ENCODE measurements at regions not wholly inside any gene's neighbourhood (a gene's known extent, or its start where the extent isn't known, plus 50 kb on each side); places are given as distances from the start of the nearest gene placed in this dataset.
A peak's percentile ranks its signal among the peaks of the same experiment; 100 is the strongest.

DNA sequence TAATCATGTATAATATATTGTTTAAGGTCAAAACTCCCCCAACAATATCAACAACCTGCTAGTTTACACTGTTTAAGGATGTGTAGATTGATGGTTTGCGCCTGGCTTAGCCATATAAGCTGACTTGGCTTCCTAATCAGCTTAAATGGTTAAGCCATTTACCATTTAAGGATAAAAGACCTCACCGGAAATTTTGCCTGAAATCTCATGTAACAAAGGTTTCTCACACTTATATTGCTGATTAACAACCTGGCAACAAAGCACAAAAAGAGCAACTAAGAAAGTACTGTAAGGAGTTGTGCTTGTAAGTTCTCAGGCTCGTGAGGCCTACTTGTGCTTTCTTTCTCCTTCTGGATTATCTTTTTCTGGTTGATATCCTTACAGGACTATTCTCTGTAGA is 485.2 kb downstream of the GABRG1 start:
- no peak for DNase-seq

DNA sequence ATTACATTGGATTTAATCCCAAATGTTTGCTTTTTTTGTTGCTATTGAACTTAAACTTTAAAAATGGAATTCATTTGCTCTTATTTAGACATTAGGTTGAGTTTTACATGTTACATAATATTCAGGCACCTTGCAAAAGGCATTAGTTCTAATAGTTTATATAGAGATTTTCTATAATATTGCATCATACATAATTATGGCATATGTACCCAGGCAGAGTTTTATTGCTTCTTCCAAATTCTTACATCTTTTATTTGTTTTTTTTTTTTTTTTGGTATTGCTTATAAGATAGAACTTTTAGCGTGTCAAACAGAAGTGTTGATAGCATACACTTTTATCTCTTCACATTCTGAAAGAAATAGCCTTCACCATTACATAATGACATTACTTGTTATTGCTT is 487.7 kb downstream of the GABRG1 start:
- DNase-seq = no peak

DNA sequence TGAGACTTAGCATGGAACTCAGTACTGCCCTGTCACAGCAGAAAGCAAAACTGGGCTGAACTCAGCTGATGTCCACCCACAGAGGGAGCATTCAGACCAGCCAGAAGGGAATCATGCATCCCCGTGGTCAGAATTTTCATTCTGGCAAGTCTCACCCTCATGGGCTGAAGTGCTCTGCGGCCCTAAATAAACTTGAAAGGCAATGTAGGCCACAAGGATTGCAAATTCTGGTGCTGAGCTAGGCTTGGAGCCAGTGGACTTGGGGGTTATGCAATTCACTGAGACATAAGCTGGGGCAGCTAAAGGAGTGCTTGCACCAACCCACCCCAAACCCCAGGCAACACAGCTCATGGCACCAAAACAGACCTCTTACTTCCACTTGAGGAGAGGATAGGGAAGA is 494.1 kb downstream of the GABRG1 start:
- no peak for DNase-seq

DNA sequence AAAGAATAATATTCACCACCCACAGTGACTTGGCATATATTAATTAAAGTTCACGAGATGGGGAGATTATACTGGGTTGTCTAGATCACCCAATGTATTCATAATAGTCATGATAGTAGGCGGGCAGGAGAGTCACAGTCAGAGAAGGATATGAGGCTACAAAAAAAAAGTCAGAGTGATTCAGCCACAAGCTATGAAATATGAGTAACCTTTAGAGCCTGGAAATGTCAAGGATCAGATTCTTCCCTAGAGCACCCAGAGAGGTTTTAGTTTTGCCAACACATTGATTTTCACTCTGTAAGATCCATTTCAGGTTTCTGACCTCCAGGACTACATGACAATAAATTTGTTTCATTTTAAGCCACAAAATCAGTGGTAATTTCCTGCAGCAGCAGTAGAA is 501.9 kb downstream of the GABRG1 start:
- no peak for DNase-seq

DNA sequence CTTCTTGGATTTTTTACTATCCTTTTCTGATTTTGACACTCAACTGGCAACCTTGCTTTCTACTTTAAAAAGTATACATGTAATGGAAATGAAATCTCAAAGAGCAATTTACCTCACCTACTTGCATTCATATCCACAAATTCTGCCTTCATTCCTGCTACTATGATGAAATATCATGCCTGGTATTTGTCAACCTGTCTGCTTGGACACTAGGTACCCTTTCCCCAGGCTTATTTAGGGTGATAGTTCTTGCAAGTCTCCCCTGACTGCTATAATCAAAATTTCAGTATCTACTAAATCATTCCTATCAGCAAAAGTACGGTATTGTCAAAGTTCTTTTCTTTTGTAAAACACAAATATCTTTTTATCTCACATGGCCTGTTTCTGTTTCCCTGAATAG is 503.0 kb downstream of the GABRG1 start:
- no peak for DNase-seq

DNA sequence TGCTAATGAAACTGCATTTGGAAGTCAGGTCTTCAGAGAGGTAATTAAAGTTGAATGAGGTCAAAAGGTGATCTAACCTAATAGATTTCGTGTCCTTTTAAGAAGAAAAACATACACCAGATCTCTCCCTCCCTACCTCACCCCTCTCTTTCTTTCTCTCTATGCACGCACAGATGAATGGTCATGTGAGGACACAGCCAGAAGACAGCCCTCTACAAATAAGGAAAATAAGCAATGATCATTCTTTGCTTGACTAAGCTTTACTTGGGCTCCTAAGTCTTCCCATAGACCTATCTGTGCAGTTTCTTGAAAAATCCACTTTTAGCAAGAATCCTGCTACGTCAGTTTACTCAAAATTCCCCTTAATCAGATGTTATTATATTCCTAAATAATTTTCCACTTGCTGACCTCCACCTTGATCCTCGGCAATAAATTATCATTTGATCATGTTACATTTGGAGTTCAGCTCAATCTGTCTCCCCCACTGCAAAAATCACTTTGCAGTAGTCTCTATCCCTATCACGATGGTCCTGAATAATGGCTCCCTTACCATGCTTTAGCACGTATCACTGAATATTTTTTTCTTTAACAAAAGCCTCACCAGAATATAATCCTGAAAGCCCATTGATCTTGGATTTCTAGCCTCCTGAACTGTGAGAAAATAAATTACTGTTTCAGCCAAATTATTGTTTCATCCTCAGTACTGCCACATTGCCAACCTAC is 527.3 kb downstream of the GABRG1 start:
- DNase-seq = no peak

DNA sequence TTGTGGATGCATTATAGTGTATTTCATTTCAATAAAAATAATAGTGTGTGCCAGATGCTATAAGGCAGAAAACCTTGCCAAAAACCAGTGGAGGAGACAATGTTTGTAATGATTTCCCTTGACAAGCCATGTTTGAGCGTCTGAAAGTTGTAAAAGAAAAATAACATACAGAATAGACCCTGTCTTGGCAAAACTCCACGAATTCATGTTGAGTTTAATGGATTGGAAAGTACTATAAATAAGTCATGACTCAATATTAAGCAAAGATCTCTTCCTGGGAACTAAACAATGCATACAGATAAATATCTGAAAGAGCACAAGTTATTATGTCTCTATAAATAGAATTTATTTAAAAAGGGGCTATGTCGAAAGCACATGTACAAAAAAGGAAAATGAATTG is 543.5 kb downstream of the GABRG1 start:
- peak; percentile 68 to 85 for DNase-seq

DNA sequence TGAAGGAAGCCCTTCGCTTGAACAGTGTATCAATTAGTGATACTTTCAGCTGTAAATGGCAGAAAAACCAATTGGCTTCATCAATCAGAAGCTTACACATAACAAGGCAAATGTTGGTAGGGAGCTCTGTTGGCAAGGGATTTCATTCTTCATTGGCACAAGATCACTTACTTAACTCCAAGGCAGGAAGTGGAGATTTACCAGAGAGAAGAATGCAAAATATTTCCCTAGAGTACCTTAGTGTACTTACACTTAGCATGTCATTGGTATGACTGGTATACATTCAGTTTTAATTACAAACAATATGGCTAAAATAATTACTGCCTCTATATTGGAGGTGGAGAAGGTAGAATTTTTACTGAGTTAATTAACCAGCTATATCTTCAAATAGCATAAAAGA is 545.0 kb downstream of the GABRG1 start:
- peak; percentile 10 to 70 for DNase-seq

DNA sequence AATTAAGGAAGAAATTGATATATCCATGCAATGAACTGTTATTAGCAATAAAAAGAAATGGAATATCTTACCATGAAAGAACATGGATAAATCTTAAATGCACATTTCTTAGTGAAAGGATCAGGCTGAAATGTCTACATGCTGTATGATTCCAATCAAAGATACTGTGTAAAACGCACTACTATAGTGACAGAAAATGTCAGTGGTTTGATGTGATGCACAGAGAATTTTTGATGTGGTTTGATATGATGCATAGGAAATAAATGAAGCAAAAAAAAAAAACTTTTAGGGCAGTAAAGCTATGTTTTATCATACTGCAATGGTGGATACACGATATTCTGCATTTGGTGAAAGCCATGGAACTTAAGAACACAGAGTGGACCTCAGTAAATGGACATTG is 547.6 kb downstream of the GABRG1 start:
- no peak for DNase-seq

DNA sequence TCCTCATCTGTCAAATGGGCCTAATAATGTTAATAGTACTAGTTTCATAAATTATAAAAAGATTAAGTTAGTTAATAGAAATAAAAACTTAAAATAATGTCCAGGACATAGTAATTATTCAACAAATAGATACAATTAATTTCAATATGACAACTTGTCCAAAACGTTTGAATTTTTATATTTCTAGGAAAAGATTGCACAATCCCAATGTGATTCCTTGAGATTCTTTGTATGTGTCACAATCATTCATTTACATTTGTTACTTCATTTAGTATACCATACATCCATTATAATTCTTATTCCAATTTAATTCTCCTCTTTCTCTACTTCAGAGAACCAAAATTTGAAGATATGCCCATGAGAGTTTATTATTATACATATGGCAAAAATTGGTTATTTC is 554.2 kb downstream of the GABRG1 start:
- DNase-seq = no peak

DNA sequence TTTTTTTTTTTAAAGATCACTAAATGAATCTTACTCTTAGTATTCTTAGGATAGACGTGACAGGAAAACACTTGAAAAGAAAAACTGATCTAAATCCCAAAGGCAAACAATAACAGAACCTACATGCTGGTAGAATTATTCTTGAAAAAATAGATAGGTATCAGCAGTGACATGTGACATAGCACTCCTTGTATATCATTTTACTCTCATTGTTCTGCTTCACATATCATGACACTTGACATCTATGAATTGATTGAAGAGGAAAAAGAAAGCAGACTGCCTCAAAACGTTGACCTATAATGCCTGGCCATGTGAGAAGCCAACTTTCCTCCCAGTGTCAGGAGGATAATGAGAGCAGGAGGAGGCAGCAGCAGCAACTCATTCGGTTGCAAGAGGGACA is 555.2 kb downstream of the GABRG1 start:
- no peak for DNase-seq

DNA sequence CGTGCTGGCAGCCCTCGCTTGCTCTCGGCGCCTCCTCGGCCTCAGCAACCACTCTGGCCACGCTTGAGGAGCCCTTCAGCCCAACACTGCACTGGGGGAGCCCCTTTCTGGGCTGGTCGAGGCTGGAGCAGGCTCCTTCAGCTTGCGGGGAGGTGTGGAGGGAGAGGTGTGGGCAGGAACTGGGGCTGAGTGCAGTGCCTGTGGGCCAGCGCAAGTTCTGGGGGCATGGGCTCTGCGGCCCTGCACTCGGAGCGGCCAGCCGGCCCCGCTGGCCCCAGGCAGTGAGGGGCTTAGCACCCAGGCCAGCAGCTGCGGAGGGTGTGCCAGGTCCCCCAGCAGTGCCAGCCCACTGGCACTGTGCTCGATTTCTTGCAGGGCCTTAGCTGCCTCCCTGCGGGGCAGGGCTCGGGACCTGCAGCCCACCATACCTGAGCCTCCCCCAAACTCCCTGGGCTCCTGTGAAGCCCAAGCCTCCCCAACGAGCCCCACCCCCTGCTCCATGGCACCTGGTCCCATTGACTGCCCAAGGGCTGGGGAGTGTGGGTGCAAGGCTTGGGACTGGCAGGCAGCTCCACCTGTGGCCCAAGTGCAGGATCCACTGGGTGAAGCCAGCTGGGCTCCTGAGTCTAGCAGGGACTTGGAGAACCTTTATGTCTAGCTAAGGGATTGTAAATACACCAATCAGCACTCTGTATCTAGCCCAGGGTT is 556.8 kb downstream of the GABRG1 start:
- DNase-seq = no peak

DNA sequence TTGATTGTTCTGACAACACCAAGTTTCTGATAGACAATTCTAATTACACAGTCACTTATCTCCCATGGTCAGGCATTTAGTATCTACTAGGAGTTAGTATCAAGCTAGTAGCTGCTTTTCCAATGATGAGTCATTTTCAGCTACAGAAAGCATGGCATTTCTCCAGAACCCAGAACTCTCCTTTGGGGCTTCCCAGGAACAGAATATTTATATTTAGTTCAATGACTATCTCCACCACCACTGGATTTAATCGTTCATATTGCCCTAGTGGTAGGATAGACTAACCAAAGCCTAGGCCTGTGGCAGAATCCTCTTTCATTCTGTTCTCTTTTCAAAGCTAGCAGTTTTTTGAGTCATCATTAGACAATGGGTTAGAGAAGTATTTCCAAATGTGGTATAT is 569.4 kb downstream of the GABRG1 start:
- peak in 1 of 2 experiments; percentile 52 for DNase-seq

DNA sequence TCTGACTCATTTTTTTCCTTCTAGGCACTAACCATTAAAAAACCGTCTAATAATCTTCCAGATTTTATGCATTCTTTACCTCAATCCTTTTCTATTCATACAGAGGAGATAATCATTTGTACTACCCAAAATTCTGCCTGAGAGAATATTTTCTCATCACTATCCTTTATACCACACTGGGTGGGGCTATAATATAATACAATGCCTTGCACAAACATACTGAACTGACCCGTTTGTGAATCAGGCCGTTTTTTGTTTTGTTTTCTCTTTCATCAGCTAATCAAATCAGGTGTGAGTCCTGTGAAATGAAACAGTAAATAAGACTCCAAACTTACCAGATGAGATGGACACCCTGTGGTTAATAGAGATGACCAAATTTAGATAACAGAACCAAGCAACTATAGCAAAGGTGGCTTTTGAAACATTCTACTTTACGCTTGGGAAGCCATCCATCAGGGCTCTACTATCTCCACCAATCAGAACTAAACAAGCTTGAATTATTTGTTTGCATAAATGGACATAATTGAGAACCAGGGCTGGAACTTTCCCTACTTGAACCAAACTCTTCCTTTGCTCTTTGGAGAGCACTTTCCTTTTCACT is 573.0 kb downstream of the GABRG1 start:
- no peak for DNase-seq

DNA sequence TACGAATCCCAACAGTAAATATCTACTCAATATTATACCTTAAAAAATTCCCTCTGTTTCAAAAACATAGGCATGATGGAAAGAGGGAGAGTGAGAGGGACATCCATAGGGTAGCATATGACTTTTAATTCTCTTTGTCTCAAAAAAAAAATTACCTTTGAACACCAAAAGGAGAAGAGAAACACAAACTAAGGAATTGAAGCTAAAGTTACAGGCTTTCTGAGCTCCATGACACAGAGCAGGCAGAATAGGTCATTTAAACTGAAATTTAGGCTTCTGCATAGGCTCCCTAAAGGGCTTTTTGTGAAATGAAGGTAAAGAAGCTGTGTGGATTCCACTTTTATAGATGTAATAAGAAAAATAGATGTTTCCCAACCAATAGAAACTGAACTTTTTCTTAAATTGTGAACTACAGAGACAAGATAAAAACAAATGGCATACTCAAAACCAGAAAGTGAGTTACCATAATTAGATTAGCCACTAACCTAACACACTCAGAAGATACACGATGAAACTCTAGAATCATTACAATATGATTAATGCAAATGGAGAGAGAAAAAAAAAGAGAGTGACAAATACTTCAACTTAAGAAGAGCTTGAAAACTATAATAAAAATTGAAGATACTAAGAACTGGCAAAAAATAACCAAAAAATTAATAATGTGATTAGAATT is 584.6 kb downstream of the GABRG1 start:
- no peak for DNase-seq

DNA sequence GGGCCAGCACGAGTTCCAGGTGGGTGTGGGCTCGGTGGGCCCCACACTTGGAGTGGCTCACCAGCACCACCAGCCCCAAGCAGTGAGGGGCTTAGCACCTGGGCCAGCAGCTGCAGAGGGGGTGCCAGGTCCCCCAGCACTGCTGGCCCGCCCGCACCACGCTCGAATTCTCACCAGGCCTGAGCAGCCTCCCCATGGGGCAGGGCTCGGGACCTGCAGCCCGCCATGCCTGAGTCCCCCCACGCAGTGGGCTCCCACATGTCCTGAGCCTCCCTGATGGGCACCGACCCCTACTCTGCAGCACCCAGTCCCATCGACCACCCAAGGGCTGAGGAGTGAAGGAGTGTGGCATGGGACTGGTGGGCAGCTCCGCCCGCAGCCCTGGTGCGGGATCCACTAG is 593.4 kb downstream of the GABRG1 start:
- no peak for DNase-seq

DNA sequence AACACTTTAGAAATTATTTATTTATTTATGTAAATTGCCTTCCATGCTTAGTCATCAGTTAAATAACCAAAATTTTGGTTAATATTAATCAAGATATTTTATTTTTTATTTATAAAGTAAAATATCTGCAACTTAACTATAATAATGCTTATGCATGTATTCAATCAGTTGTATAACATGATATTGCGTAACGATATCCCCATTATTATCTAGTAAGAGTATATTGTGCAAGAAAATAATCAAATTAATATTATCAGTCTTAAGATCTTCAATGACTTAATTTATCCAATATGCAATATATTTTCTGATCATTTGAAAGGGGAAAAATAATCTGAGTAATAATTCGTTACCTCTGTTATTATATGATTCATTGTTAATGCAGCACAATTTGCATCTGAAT is 596.7 kb downstream of the GABRG1 start:
- DNase-seq = no peak

DNA sequence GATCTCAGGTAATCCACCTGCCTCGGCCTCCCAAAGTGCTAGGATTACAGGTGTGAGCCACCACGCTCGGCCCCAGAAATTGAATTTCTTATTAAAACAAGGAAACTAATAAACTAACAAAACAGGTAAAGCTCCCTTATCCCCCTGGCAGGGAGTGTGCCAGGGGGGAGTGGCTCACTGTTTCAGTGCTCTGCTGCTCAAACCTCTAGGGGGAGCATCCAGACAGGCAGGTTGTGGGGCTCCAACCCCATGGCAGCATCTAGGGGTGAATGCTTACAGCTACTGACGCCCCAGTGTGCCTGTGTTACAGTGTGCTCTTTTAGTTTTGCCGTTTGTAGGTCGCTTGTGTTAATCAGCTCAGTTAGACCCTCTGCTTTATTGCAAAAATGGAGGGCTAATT is 605.0 kb downstream of the GABRG1 start:
- DNase-seq = no peak

DNA sequence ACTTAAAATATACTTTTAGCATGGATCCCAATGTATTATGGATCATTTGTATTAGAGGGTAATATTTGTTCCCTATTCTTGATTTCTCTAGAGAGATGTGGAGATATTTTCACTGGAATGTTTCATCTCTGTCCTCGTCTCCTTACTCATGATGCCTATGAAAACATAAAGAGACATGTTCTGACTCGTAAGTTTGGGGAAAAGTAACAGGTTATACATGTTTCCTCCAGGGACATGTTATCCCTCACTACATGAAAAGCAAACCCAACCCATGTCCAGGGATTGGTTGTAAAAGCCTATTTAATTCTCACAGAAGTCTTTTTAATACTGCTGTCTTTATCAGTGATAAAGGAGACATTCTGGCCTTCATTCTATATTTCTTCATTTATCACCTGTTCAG is 621.4 kb downstream of the GABRG1 start:
- no peak for DNase-seq

DNA sequence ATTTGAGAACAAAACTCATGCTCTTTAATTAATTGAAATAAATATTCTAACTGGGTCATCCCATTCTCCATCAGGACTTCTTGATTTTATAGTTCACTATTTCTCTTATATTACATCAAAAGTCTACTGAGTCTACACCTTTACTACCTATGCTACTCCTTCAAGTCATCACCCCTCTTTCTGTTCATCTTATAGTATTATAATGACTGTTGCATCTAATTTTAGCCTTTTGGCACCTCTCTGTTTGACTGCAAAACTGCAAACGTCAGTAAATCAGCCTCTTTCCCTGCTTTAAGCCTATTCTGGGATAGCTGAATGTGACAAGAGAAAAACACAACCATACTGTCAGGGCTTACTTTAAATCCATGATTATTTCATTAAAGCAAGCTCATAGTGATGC is 639.1 kb downstream of the GABRG1 start:
- no peak for DNase-seq

DNA sequence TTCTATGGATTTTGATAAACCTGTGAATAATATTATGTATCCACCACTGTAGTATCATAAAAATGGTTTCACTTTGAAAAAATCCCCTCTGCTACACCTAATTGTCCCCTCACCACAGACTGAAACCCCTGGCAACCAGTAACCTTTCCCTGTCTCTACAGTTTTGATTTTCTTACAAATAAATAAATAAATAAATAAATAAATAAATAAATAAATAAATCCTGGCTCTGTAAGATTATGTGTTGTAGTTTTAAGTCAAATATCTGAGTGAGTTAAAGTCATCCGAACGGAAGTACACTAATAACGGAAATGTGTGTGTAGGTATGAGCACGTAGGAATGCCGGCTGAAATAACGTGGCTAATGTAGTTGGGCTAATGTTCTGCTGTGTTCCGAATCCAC is 641.5 kb downstream of the GABRG1 start:
- DNase-seq = no peak

DNA sequence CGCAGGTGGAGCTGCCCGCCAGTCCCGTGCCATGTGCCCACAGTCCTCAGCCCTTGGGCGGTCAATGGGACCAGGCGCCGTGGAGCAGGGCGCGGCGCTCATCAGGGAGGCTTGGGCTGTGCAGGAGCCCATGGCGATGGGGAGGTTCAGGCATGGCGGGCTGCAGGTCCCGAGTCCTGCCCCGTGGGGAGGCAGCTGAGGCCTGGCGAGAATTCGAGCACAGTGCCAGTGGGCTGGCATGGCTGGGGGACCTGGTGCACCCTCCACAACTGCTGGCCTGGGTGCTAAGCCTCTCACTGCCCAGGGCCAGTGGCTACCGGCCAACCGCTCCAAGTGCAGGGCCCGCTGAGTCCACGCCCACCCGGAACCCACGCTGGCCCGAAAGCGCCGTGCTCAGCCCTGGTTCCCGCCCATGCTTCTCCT is 646.5 kb downstream of the GABRG1 start:
- no peak for DNase-seq

DNA sequence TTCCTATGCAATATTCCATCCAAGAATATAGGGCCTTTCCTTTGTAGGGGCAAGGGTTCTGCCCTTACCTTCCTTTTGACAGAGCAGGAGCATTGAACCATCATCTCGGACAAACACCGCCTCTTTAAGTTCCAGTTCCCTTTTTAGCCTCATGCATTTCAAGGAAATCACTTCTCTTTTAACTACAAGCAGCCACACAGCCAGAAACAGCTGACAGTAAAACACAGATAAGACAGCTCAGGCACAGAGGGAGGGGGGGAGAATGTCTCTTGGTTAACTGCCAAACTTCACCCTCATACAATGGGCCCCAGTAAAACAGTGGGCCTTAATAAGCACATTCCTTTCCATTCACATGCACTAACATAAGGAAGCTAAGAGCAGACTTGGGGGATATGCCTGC is 648.3 kb downstream of the GABRG1 start:
- DNase-seq = no peak

DNA sequence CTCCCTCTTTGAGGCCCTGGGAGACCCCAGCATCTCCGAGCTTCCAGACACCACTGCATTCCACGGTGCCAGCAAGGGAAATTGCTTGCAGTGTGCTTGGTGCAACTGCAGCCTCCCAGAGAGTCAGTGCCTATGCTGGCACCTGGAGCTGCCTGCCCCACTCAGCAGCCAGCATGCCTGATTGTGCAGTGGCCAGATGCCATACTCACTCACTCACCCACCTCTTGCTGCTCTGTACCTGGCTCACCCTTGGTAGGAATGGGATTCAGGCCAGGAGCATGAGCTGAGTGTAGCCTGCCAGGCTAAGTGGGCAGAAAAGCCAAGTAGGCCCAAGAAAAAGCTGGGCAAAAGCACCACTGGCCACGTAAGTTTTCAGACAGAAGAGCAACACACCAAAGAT is 651.4 kb downstream of the GABRG1 start:
- peak in 1 of 2 experiments; percentile 20 for DNase-seq
